Thyroid gland (tissue), 4 donors: ENCODE measurements at regions not wholly inside any gene's neighbourhood (a gene's known extent, or its start where the extent isn't known, plus 50 kb on each side); places are given as distances from the start of the nearest gene placed in this dataset.

Experiments used
- DNase-seq, 2 donors: peaks; one replicate each; pipeline ENCODE4 v3.0.0-alpha.2; 2019
- H3K27ac ChIP-seq, 3 donors: fragments of 200-600 bp; sonication (generic); 1 replicate in 2 of 3; 2 replicates in 1 of 3; pipeline ENCODE4 v1.5.1; 2016 to 2019; ENCODE audit warnings: mild to moderate bottlenecking in 1 of 3, moderate library complexity in 1 of 3
- H3K27me3 ChIP-seq: fragments of 200-600 bp; sonication (generic); one replicate; pipeline ENCODE4 v1.5.1; 2019
- H3K36me3 ChIP-seq, 2 donors: fragments of 200-600 bp; sonication (generic); one replicate each; pipeline ENCODE4 v1.5.1; 2016 to 2019
- H3K4me1 ChIP-seq, 2 donors: fragments of 200-600 bp; sonication (generic); one replicate each; pipeline ENCODE4 v1.5.1; 2017 to 2019
- H3K4me3 ChIP-seq, 3 donors: fragments of 200-600 bp; sonication (generic); replicated peaks in 1 of 3; 1 replicate in 2 of 3; 2 replicates in 1 of 3; pipeline ENCODE4 v1.5.1; 2016; ENCODE audit warnings: mild to moderate bottlenecking in 1 of 3
- H3K9me3 ChIP-seq: fragments of 200-600 bp; sonication (generic); one replicate; pipeline ENCODE4 v1.5.1; 2017
- POLR2A ChIP-seq, 2 donors: fragments of 450-650 bp; IDR thresholded peaks; one replicate each; pipeline ENCODE4 v1.6.1; 2017; ENCODE audit warnings: antibody characterized with exemption in 2 of 2, mild to moderate bottlenecking in 2 of 2, moderate library complexity in 1 of 2
- WGBS, 2 donors: methylation state at CpG; one replicate each; pipeline ENCODE4 v1.1.5; 2017; 5-methylcytosine and 5-hydroxymethylcytosine counted together
- intact Hi-C: fragments of 100-400 bp; cut with DNase I; formaldehyde crosslinking; loops from one replicate; pipeline ENCODE4 v1.15.1; 2023
- TF ChIP-seq, protein P1 (sequence below), 6 experiments: fragments of 200-600 bp in 3 of 6; fragments of 450-650 bp in 3 of 6; sonication (generic) in 3 of 6; IDR thresholded peaks; one replicate each; pipeline ENCODE4 v1.5.1; 2016 to 2019; ENCODE audit warnings: antibody characterized with exemption in 6 of 6, mild to moderate bottlenecking in 2 of 6, inconsistent platforms in 1 of 6, moderate library complexity in 1 of 6

DNA sequence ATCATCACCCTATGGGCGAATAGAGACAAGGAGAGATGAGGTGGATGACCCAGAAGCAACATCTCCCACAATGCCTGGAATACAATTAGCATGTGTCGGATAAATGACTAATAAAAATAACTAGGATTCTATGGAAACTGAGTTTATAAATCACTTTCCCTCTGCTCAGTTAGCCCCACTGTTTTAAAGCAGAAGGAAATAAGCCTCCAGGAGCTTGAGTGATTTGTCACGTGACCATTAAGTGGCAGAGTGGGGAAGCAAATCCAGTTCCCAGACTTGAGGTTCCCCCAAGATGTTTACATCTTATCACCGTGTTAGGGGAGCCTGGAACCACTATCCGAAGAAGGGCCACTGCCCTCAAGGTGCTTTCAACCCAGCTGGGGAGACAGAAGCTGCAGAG lies 136.5 kb upstream of the CCND2 start:
- Histone ChIP-seq H3K4me1 (no peaks in the 10 kb centered on the region), H3K4me3 (no peak overlapping the region), H3K36me3 (no peaks in the 10 kb centered on the region), H3K9me3 (no peaks in the 10 kb centered on the region), H3K27me3 (no peaks in the 10 kb centered on the region), H3K27ac (no peak overlapping the region)
- WGBS, 2 donors = 72 to 73% methylated on average over 5 of the region's 5 CpGs
- intact Hi-C loops = no loop called here
- TF ChIP-seq, protein P1, sequence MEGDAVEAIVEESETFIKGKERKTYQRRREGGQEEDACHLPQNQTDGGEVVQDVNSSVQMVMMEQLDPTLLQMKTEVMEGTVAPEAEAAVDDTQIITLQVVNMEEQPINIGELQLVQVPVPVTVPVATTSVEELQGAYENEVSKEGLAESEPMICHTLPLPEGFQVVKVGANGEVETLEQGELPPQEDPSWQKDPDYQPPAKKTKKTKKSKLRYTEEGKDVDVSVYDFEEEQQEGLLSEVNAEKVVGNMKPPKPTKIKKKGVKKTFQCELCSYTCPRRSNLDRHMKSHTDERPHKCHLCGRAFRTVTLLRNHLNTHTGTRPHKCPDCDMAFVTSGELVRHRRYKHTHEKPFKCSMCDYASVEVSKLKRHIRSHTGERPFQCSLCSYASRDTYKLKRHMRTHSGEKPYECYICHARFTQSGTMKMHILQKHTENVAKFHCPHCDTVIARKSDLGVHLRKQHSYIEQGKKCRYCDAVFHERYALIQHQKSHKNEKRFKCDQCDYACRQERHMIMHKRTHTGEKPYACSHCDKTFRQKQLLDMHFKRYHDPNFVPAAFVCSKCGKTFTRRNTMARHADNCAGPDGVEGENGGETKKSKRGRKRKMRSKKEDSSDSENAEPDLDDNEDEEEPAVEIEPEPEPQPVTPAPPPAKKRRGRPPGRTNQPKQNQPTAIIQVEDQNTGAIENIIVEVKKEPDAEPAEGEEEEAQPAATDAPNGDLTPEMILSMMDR (IDR thresholded peaks at IDR 0.05) = no peak
- no peak for TF ChIP-seq POLR2A (IDR thresholded peaks at IDR 0.05)
- no peak for DNase-seq

DNA sequence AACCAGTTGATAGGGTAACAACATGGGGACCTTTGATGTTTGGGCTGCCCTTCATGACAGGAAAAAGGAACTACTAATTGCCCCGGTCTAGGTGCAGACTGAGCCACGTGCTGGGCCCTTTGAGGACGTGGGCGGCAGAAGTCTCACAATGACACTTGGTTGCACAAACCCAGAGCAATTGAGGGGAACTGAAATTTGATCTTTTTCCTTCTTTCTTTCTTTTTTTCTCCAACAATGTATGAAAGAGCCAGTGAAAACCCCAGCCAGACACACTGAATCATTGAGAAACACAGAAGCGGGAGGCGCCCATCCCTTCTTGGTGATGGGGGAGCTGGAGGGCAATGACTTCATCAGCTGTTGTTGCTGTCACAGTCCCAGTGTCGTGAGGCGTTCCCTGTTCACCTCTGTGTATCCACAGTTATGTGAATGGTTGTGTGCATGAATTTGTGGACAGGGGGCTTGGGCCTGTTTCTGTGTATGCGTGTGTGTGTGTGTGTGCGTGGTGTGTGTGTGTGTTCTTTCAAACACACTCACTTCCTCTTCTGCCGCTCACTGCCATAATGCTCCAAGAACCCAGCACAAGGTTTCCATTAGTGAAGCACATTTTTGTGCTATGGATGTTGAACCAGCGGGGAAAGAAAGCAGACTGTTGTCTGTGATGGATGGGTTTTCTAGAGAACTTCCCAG lies 137.5 kb upstream of the CCND2 start:
- 53 to 57% methylated on average over 12 of the region's 12 CpGs for WGBS, 2 donors
- no peak for DNase-seq
- intact Hi-C loops = no loop called here

DNA sequence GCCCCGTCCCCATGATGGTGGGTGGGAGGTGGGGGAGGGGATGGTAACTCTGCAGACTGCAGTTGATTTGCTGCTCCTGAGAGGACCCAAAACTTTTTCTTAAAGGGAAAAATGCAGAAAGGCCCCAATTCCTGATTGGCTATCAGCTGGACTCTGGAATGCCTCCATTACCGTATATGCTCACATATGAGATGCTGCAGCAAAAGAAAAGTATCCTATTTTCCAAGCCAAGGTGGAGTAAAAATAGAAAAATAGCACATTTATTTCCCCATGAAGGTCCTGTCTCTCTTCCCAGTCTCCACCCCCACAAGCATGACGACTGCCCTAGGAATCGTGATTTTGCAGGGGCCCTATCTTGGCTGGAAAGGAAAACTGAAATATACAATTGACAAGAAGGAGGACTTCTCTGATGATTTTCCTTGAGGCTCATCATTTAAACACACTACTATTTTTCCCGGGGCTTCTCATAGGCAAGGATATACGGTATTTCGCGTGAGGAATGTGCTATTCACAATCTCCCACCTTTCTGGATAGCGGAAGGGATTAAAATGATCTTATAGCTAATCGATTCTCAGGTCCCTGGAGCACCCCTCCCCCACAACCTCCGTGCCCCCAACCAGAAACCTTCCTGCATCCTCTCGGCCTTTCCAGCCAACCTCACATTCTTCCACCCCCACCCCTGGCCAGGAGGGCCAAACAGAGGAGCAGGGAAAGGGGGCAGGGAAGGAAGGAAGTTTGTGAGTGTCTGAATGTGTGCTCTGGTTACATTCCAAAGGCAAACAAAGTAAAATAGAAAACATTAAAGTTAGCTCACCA lies 138.9 kb upstream of the CCND2 start:
- Histone ChIP-seq H3K4me1 (no peaks in the 10 kb centered on the region), H3K27me3 (no peaks in the 10 kb centered on the region), H3K9me3 (no peaks in the 10 kb centered on the region), H3K36me3 (no peaks in the 10 kb centered on the region), H3K4me3 (no peak overlapping the region), H3K27ac (no peak overlapping the region)
- no peak for DNase-seq
- WGBS, 2 donors = 28 to 30% methylated on average over 12 of the region's 12 CpGs
- intact Hi-C loops = no loop called here
- no peak for TF ChIP-seq POLR2A (IDR thresholded peaks at IDR 0.05)
- TF ChIP-seq, protein P1 (IDR thresholded peaks at IDR 0.05) = no peak

More for the DNA sequence above, 137.5 kb upstream of the CCND2 start:
- H3K4me1 ChIP-seq = no peaks in the 10 kb centered on the region
- H3K36me3 ChIP-seq = no peaks in the 10 kb centered on the region
- no peak overlapping the region for H3K27ac ChIP-seq
- H3K9me3 ChIP-seq = no peaks in the 10 kb centered on the region
- H3K27me3 ChIP-seq = no peaks in the 10 kb centered on the region
- H3K4me3 ChIP-seq = no peak overlapping the region
- TF ChIP-seq, protein P1 (IDR thresholded peaks at IDR 0.05) = no peak
- no peak for TF ChIP-seq POLR2A (IDR thresholded peaks at IDR 0.05)

DNA sequence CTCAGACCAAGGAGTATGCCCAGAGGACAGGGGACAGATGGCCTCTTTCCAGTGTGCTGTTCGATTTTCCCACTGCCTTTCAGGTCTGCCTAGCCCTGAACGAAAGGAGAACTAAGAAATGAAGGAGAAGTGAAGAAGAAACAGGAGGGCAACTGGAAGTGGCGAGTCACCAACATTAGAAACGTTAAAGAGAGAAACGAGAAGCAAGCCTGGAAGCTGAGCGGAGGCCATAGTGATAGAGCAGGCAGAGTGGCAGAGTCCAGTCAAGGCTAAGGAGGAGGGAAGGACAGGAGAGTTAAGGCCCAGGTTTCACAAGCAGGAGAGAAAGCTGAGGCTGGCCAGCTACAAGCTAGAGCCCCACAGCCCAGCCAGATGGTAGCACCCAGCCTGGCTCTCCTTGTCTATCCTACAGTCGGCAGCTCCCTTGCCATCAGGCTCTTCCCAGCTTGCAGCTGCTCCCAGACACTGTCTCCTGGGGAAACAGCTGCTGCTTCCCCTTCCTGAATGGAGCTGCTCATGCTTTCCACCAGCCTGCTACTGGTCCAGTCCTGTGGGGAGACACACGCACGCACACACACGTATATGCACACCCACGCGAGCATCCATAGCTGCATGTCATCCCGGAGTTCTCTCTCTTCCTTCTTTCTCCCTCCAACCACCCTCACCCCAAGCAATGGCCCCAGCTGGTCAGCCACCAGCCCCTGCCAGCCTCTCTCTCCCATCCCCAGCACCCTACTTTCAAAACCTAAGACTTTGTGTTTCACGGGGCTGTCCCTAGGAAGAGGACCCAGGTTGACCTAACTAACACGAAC lies 139.7 kb upstream of the CCND2 start:
- Histone ChIP-seq H3K9me3 (no peaks in the 10 kb centered on the region), H3K27me3 (no peaks in the 10 kb centered on the region), H3K27ac (no peak overlapping the region), H3K4me1 (no peaks in the 10 kb centered on the region), H3K4me3 (no peak overlapping the region), H3K36me3 (no peaks in the 10 kb centered on the region)
- TF ChIP-seq, protein P1 (IDR thresholded peaks at IDR 0.05) = no peak
- intact Hi-C loops = no loop called here
- 62 to 64% methylated on average over 15 of the region's 15 CpGs for WGBS, 2 donors
- no peak for DNase-seq
